ENCODE measurements at regions not wholly inside any gene's neighbourhood (a gene's known extent, or its start where the extent isn't known, plus 50 kb on each side); places are given as distances from the start of the nearest gene placed in this dataset.

DNA sequence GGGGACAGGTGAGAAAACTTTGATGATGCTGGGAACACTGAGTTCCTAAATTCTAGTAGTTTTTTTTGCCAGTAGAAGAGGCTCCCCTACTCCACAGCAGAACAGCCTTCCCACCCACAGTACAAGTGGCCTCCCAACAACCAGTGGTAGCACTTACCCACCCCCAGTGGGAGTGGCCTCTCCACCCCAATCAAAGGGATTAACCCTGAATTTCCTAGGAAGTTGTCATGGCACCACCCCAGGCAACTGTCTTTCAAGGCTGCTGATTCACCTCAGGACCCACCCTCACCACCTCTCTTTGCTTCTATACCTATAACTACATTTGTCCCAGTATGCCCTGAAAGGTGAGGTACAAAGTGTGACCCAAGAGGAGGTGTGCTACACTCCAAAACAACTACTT, 81.4 kb upstream of the PRDX6 start:
- no peak for DNase-seq

- DNase-seq: no peak
Measured at GRCh38 chr1:173400387-173400995, 76.6 kb upstream of the PRDX6 start.

- no peak for DNase-seq
Measured at GRCh38 chr1:173403996-173404395, 73.1 kb upstream of the PRDX6 start.

GRCh38 chr1:173405281-173405680, 71.9 kb upstream of the PRDX6 start:
- DNase-seq: no peak

- DNase-seq: no peak
Measured at GRCh38 chr1:173405834-173406233, 71.3 kb upstream of the PRDX6 start.

- no peak for DNase-seq
Measured at GRCh38 chr1:173406783-173407230, 70.3 kb upstream of the PRDX6 start.

DNA sequence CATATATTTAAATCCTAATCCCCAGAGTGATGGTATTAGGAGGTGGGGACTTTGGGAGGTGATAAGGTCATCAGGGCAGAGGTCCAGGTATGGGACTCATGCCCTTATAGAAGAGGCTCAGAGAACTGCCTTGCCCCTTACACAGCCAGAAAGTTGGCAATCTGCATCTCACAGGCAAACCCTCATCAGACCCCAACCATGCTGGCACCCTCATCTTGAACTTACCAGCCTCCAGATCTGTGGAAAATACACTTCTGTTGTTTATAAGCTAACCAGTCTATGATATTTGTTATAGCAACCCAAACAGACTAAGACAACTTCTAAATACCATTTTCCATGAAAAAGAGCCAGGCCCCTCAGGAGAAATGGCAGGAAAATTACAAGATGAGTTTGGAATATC, 69.3 kb upstream of the PRDX6 start:
- DNase-seq: no peak

- DNase-seq: no peak
Measured at GRCh38 chr1:173408886-173409285, 68.2 kb upstream of the PRDX6 start.

GRCh38 chr1:173409613-173410012, 67.5 kb upstream of the PRDX6 start:
- DNase-seq: no peak

- no peak for DNase-seq
Measured at GRCh38 chr1:173410133-173410793, 66.9 kb upstream of the PRDX6 start.

GRCh38 chr1:173410794-173411236, 66.3 kb upstream of the PRDX6 start:
- no peak for DNase-seq

DNA sequence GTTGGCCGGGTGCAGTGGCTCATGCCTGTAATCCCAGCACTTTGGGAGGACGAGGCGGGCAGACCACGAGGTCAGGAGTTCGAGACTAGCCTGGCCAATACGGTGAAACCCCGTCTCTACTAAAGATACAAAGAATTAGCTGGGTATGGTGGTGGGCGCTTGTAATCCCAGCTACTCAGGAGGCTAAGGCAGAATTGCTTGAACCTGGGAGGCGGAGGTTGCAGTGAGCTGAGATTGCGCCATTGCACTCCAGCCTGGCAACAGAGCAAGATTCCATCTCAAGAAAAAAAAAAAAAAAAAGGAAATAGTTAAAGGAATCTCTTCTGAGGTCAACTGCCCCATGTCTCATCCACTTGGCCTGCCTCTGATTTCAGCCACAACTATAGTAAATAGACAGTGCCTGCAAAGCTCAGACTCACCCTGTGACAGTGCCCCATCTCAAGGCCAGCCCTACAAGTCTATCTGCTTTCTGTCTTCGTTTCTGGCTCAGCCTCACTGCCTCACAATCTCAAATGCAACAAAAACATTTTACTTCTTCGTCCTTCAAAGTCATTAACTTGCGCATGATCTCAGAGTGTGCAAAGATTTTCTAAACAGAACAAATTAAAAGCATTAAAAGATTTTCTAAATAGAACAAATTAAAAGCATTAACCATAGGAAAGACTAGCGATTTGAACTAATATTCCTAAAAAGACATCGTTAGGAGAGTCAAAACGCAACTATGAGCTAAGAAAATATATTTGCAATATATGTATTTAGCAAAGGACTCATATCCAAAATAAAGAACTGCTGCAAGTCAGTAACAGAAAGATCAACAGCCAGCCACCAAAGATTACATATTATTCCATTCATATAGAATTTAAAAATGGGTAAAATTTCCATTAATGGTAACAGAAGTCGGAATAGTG, 65.0 kb upstream of the PRDX6 start:
- DNase-seq: no peak

DNA sequence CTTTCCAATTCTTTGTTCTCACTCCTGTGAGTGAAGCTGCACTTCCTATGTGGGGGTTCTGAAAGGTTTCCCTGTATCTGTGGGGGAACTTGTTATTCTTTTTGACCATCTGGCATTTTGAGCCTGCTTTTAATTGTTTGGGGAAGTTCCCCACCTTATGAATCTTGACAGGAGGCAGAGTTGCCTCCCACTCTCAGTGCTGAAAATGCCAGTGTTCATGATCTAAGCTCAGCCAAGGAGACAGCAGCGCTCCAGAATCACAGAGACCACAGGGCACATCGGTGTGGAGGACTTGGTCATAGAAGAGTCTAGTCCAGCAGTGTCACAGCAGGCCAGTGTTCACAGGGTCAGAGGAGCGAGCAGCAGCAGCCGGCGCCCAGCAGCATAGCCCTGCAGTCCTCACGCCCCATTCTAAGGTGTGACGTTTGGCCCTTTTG, 63.8 kb upstream of the PRDX6 start:
- no peak for DNase-seq

DNA sequence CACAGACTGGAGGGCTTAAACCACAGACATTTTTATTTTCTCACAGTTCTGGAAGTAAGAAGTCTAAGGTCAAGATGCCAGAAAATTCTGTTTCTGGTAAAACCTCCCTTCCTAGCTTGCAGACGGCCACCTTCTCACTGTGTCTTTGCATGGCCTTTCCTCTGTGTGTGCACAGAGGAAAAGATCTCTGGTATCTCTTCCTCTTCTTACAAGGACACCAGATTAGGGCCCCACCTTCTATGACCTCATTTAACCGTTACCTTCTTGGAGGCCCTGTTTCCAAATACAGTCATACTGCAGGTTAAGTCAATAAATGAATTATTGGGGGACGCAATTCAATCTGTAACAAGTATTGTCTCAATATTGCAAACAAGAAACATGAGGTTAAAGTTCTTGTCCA, 63.0 kb upstream of the PRDX6 start:
- DNase-seq: no peak

DNA sequence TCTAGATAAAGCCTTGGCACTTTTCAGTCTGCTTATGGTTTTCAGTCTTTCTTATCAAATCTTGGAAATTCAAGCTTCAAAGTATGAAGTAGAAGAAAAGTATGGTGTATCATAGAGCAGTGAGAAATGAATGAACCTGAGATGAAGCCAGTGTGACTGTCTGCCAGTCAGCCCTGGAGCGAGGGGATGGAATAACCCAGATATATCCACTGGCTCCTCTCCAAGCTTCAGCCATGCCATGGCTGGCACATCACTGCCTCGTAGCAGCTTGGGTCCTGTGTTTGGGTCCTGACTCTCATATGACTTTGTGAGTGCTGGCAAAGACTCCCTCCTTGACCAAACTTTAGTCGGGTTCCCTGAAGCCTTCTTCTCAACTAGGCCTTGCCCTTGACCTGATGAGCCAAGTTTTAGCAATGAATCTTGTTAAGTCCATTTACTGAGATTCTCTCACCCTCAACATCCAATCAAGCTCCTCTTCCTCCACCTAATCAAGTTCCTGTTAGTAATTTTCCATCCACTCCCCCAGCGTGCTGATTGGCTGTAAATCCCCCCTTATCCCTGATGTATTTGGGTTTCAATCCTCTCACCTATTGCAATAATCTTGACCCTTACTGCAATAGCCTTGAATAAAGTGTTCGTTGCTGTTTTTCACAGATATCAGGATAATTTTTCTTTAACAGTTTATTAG, 62.5 kb upstream of the PRDX6 start:
- DNase-seq: no peak

GRCh38 chr1:173415490-173415889, 61.6 kb upstream of the PRDX6 start:
- DNase-seq: no peak

- DNase-seq: no peak
Measured at GRCh38 chr1:173415905-173416450, 61.2 kb upstream of the PRDX6 start.

- no peak for DNase-seq
Measured at GRCh38 chr1:173417563-173417962, 59.6 kb upstream of the PRDX6 start.

- DNase-seq: no peak
Measured at GRCh38 chr1:173418107-173418985, 58.8 kb upstream of the PRDX6 start.

DNA sequence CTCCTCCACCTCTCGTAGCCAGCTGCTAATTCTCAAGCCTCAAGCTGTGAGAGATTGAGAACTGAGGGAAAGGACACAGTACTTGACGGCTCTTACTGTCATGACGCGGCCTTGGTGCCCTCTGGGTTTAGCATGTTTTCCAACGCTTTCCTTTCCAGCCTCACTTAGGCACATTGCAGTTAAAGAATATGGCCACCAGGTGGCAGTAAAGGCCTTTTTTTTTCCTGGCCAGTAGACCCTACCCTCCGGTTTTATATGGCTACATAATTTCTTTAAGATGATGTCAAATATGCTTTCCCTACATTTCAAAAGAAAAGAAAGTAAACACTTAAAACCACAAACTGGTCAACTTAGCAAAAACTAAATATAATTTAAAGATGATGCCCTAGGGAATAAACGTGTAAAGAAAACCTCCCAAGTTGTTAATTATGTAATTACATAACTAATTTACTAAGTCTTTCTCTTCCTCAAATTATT, 56.8 kb upstream of the PRDX6 start:
- DNase-seq: peak; percentile 74 to 80

- no peak for DNase-seq
Measured at GRCh38 chr1:173421286-173421685, 55.8 kb upstream of the PRDX6 start.

All from right lung (tissue), 2 donors.